ENCODE measurements at regions not wholly inside any gene's neighbourhood (a gene's known extent, or its start where the extent isn't known, plus 50 kb on each side); places are given as distances from the start of the nearest gene placed in this dataset.
"Not testable (repeated sequence)": the region's sequence is repeated elsewhere in the genome, so short reads cannot be mapped to it uniquely, and the experiment has no call there.

GRCh38 chr5:118365718-118366117 is 622.6 kb downstream of the DTWD2 start:
- DNase-seq = no peak

GRCh38 chr5:118354797-118355196 is 633.5 kb downstream of the DTWD2 start:
- DNase-seq = no peak

DNA sequence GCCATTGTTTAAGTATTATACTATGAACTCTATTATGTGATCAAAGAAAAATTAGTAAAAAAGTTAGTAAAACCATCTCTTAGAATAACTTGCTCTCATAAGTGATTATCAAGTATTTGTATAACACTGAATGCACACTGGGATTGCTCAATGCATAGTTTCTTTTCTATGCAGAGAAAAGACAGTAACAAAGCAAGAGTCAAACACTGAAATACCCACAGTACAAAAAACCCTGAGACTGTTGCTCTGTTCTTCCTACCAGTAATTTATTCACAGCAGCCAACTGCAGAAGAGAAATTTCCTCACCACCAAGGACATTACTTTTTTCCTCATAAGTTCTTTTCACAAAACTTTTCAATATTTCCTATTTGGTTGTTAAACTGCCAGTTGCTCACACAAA is 634.4 kb downstream of the DTWD2 start:
- DNase-seq = no peak

- no peak for DNase-seq
Measured at GRCh38 chr5:118336468-118336867, 651.9 kb downstream of the DTWD2 start.

GRCh38 chr5:118327389-118327788 is 661.0 kb downstream of the DTWD2 start:
- DNase-seq = no peak

GRCh38 chr5:118326481-118327045 is 661.8 kb downstream of the DTWD2 start:
- DNase-seq = no peak

DNA sequence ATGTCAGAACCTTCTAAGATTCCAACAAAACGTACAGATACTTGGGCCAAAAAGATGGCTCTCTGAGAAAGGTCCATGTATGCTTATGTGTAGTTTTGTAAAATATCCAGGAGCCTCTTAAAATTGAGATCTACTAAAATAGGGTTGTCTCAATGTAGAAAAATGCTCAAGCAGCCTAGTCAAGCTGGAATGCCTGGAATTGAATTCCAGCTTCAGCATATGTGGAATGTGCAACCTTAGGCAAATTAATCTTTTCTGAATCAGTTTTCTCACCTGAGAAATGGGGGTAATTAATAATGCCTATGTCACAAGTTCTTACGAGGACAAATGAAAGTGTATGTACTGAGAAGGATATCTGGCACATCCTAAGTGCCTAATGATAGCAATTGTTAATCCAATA is 662.4 kb downstream of the DTWD2 start:
- no peak for DNase-seq

GRCh38 chr5:118323723-118324122 is 664.6 kb downstream of the DTWD2 start:
- not testable (repeated sequence) for DNase-seq

GRCh38 chr5:118321081-118321480 is 667.3 kb downstream of the DTWD2 start:
- DNase-seq = no peak

DNA sequence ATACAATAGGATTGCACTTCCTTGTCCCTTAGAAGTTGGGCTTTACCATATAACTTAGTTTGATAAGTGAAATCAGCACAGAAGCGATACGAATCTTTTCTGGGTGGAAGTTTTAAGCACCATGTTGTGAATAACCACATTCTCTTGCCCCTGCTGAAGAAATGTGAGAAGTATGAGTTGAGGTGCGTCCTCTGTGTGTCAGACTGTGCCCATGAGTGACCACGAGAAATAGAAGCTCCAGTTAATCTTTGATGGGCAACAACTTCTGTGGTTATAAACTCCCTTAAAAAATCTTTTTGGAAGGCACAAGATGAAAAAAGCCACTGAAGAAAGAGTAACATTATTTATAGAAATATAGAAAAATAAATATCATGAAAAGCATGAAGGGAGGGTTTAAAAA is 668.2 kb downstream of the DTWD2 start:
- DNase-seq = no peak

GRCh38 chr5:118314931-118315330 is 673.4 kb downstream of the DTWD2 start:
- DNase-seq = no peak

- DNase-seq = no peak
Measured at GRCh38 chr5:118311103-118311819, 677.1 kb downstream of the DTWD2 start.

GRCh38 chr5:118310401-118310800 is 677.9 kb downstream of the DTWD2 start:
- DNase-seq = no peak

DNA sequence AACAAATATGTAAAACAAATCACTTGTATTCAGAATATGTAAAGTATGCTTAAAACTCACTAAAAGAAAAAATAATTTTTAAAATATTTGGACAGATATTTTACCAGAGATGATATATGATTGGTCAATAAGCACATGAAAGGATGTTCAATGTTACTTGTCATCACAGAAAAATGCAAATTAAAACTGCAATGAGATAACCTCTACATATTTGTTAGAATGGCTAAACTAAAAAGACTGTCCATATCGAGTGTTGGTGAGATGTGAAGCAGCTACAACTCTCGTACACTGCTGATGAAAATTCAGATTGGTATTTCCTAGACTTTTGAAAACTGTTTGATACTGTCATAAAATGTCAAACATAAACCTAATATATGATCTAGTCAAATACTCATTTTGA is 685.1 kb downstream of the DTWD2 start:
- no peak for DNase-seq

DNA sequence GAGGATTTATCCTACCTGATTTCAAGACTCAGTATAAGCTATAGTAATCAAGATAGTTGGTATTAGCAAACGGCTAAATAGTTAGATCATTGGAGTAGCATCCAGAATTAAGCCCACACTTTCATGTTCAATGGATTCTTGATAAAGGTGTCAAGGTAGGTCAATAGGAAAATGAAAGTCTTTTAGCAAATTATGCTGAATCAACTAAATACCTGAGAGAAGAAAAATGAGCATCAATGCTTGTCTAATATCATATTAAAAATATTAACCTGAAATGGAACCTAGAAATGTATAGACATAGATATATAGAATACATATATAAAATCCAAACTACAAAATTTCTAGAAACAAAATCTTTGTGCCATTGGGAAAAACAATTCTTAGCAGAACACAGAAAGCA is 685.6 kb downstream of the DTWD2 start:
- DNase-seq = no peak

DNA sequence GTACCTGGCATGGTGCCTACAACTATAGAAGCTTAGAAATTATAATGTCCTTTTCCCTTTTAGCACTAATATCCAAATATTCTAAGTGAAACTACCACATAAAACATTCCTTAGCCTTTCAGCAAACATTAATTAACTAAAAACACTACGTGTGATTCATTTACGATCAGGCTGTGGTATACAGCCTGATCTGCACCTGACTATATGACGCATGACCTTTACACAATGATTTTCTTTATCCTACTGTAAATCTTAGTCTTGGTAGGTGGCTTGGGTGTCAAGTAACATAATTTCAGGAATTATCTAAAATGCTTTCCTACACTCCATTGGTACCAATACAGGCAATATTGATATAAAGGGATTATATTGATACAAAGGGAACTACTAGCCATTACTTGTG is 686.7 kb downstream of the DTWD2 start:
- DNase-seq = no peak

DNA sequence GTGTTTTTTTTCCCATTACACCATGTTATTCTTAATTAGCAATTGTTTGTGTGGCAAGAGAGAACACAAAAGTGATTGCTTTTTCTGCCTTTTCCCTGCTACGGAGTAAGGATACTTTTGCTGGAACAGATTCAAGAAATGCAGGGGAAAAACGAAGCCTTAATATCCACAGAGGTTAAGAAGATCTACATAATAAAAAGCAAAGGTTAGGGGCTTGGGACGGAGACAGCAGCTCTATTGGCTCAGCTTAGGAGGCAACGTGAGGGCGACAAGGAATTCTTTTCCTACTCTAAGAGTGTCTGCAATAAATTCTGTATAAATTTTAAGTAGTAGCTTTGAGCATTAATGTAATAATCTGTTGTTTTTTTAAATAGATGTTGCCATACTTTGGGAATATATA is 693.3 kb downstream of the DTWD2 start:
- no peak for DNase-seq

DNA sequence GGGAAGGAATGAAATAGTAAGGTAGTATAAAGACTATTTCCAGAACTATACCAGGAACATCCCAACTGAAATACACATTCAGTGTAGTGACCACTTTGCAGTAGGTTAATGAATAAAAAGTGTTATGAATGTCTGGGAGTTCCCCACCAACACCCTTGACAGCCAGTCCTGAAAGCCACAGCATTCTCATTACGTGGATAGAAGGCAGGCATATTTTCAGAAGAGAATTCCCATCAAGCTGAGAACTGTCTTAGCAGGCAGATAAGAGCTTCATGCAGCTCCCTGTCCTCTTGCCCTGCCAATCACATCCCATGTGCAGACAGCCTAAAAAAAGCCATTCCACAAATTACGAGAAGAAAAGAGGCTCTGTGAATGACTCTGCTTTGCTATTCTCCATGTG is 695.0 kb downstream of the DTWD2 start:
- DNase-seq = no peak

- no peak for DNase-seq
Measured at GRCh38 chr5:118290204-118290603, 698.1 kb downstream of the DTWD2 start.

- DNase-seq = not testable (repeated sequence)
Measured at GRCh38 chr5:118284230-118284629, 704.1 kb downstream of the DTWD2 start.

DNA sequence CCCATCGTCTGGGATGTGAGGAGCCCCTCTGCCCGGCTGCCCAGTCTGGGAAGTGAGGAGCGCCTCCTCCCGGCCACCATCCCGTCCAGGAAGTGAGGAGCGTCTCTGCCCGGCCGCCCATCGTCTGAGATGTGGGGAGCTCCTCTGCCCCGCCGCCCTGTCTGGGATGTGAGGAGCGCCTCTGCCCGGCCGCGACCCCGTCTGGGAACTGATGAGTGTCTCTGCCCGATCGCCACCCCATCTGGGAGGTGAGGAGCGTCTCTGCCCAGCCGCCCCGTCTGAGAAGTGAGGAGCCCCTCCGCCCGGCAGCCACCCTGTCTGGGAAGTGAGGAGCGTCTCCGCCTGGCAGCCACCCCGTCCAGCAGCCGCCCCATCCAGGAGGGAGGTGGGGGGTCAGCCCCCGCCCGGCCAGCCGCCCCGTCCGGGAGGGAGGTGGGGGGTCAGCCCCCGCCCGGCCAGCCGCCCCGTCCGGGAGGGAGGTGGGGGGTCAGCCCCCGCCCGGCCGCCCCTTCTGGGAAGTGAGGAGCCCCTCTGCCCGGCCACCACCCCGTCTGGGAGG is 705.8 kb downstream of the DTWD2 start:
- DNase-seq = not testable (repeated sequence)

- DNase-seq = no peak
Measured at GRCh38 chr5:118279540-118280294, 708.6 kb downstream of the DTWD2 start.

- DNase-seq = no peak
Measured at GRCh38 chr5:118270526-118270925, 717.8 kb downstream of the DTWD2 start.

- DNase-seq = no peak
Measured at GRCh38 chr5:118258223-118258622, 730.1 kb downstream of the DTWD2 start.

Measured in right forelimb (tissue), 1 donor.